ENCODE measurements at regions not wholly inside any gene's neighbourhood (a gene's known extent, or its start where the extent isn't known, plus 50 kb on each side); places are given as distances from the start of the nearest gene placed in this dataset.

DNA sequence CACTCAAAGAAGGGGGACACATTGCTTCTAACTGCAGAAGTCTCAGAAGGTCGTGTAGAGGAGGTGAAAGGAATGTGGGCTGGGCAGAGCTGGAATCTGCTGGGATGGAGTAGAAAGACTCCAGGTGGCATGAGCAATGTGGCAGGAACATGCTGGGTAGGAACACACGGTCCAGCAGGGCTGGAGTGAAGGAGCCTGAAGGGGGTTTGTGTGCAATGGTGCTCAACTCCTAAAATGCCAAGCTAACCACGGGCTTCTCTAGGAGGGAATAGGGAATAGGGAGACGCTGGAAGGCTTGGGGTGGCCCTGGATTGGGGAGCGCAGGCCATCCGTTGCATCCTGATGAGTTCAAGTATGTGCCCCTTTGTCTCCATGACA is 253.8 kb downstream of the FAM43A start:
- no peak for DNase-seq (ENCODE audit: extremely low read depth, low read depth)
- TF ChIP-seq, protein P1, sequence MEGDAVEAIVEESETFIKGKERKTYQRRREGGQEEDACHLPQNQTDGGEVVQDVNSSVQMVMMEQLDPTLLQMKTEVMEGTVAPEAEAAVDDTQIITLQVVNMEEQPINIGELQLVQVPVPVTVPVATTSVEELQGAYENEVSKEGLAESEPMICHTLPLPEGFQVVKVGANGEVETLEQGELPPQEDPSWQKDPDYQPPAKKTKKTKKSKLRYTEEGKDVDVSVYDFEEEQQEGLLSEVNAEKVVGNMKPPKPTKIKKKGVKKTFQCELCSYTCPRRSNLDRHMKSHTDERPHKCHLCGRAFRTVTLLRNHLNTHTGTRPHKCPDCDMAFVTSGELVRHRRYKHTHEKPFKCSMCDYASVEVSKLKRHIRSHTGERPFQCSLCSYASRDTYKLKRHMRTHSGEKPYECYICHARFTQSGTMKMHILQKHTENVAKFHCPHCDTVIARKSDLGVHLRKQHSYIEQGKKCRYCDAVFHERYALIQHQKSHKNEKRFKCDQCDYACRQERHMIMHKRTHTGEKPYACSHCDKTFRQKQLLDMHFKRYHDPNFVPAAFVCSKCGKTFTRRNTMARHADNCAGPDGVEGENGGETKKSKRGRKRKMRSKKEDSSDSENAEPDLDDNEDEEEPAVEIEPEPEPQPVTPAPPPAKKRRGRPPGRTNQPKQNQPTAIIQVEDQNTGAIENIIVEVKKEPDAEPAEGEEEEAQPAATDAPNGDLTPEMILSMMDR (IDR thresholded peaks at IDR 0.05; ENCODE audit: low read depth, low read length): no peak

DNA sequence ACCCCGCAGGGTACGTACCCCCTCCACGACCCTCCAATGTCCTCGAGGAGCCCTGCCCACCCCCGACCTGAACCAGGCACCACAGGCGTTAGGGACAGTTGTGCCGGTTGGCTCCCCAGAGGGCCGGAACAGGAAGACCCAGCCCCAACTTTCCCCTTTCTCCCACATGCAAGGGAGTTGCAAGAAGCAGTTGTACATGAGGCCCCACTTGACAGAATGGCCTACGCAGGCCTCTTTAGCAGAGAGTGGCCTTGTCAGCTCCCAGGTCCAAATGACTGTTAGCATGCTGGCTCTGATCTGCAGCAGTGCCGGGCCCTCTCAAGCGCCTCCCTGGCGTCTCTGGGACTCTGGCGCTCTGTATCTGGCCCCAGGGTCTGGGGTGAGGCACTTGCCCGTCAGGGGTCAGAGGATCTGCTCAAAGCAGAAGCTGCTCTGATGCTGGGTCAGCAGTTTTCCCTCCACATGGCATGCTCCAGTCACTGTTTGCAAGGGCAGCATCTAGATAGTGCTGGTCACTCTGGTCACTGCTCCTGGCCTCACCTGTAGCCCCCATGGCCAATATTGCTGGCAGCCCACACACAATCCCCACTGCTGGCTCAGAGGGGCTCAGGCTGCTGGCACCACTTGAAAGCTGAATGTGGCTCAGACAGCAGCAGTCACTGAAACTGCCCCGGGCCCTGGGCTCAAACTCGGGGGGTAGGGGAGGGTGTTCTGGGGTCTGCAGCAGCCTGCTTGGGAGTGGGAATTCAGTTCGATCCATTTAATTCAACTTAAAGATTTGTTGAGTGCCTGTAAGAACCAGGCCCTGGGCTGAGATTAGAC is 254.5 kb downstream of the FAM43A start:
- TF ChIP-seq, protein P1 (IDR thresholded peaks at IDR 0.05; ENCODE audit: low read depth, low read length): no peak
- no peak for DNase-seq (ENCODE audit: extremely low read depth, low read depth)

- TF ChIP-seq, protein P1 (IDR thresholded peaks at IDR 0.05; ENCODE audit: low read depth, low read length): no peak
- DNase-seq (ENCODE audit: extremely low read depth, low read depth): no peak
Measured at GRCh38 chr3:194941360-194941955, 255.8 kb downstream of the FAM43A start.

DNA sequence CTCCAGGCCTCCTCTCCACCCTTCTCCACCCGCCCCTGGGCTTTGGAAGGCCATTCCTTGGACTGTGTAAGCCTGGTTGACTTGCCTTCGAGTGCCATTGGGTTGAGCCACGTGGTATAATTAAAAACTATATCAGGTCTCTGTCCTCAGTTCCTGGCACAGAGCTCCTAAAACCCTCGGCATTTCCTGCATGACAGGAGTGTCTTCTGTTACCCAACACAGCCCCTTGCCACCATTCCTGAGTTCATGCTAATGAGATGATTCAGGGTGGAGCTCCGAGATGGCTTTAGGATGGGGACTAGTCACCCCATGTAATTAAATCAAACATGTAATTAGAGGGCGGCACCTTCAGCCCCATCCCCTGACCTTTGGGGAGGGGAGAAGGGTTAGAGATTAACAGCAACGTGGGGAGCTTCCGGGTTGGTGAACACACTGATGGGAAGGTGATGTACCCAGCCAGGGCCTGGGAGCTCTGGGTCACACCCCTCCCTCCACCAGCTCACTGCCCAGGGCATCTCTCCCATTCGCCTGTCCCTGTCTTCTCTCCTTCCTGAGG is 256.4 kb downstream of the FAM43A start:
- no peak for DNase-seq (ENCODE audit: extremely low read depth, low read depth)
- TF ChIP-seq, protein P1 (IDR thresholded peaks at IDR 0.05; ENCODE audit: low read depth, low read length): no peak

- TF ChIP-seq, protein P1 (IDR thresholded peaks at IDR 0.05; ENCODE audit: low read depth, low read length): no peak
- DNase-seq (ENCODE audit: extremely low read depth, low read depth): no peak
Measured at GRCh38 chr3:194944526-194944925, 258.8 kb downstream of the FAM43A start.

- TF ChIP-seq, protein P1 (IDR thresholded peaks at IDR 0.05; ENCODE audit: low read depth, low read length): no peak
- DNase-seq (ENCODE audit: extremely low read depth, low read depth): no peak
Measured at GRCh38 chr3:194945508-194945907, 259.8 kb downstream of the FAM43A start.

DNA sequence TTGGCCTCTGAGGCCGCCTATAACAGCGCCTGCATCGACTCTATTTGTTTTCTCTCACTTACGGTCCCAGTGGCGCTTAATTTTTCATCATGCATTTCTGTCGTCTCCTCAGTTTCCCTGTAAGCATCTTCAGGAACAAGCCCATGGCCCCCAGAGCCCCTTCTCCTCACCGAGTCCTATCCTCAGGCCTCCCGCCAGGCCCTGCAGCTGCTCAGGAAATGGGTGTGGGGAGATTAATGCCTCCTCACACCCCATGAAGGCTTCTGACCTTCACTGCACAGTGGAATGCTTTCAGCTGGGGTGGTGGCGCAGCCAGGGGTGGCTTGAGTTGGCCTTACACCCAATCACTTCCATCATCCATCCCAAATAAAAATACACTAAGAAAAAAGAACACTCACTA is 260.4 kb downstream of the FAM43A start:
- TF ChIP-seq, protein P1 (IDR thresholded peaks at IDR 0.05; ENCODE audit: low read depth, low read length): no peak
- DNase-seq (ENCODE audit: extremely low read depth, low read depth): no peak

Measured in AG09319 (cell line).